Caco-2 (cell line): ENCODE measurements at regions not wholly inside any gene's neighbourhood (a gene's known extent, or its start where the extent isn't known, plus 50 kb on each side); places are given as distances from the start of the nearest gene placed in this dataset.

Experiments used
- BruUV-seq: library from RNA; stranded (reverse); fragments of 400-500 nt; replicated peaks from 2 replicates; lab custom pipeline; 2021; lab: Mats Ljungman, UMichigan
- CTCF ChIA-PET: fragments of 300-600 bp; sonication (Branson Sonifier 250); formaldehyde crosslinking; loops from one replicate; lab custom pipeline; 2022; ENCODE audit warnings: antibody characterized with exemption; lab: Charles Lee
- POLR2A ChIA-PET: fragments of 300-600 bp; sonication (Branson Sonifier 250); formaldehyde crosslinking; loops from one replicate; lab custom pipeline; 2022; ENCODE audit warnings: antibody characterized with exemption; lab: Charles Lee
- DNase-seq, 2 experiments: peaks; one replicate each; pipeline versions ENCODE4 v3.0.0 to v3.0.0-alpha.2; 2020 to 2022
- H3K27me3 ChIP-seq: replicated peaks from 2 replicates; pipeline ENCODE4 v1.6.0; 2011; ENCODE audit warnings: low read length; ENCODE audit not compliant: control insufficient read depth, insufficient read depth
- H3K36me3 ChIP-seq: 2 replicates; pipeline ENCODE4 v1.5.1; 2011; ENCODE audit warnings: low read length; ENCODE audit not compliant: control insufficient read depth, insufficient read depth
- H3K4me1 ChIP-seq: fragments of 250-450 bp; sonication (Bioruptor Pico); 2 replicates; pipeline ENCODE4 v1.5.1; 2020; ENCODE audit warnings: mild to moderate bottlenecking
- H3K4me3 ChIP-seq: 2 replicates; pipeline ENCODE4 v1.5.1; 2011; ENCODE audit warnings: low read depth, mild to moderate bottlenecking, control low read depth, low read length
- H3K9me3 ChIP-seq: fragments of 250-450 bp; sonication (Bioruptor Pico); 2 replicates; pipeline ENCODE4 v1.5.1; 2020; ENCODE audit warnings: mild to moderate bottlenecking, moderate library complexity
- H3K27ac Mint-ChIP-seq: one replicate; pipeline ENCODE4 v1.8.0; 2022; ENCODE audit warnings: mixed read lengths; ENCODE audit not compliant: unreplicated experiment
- H3K27me3 Mint-ChIP-seq: one replicate; pipeline ENCODE4 v1.8.0; 2022; ENCODE audit warnings: mixed read lengths; ENCODE audit not compliant: insufficient read depth, unreplicated experiment
- H3K36me3 Mint-ChIP-seq: one replicate; pipeline ENCODE4 v1.8.0; 2022; ENCODE audit warnings: mild to moderate bottlenecking, mixed read lengths; ENCODE audit not compliant: insufficient read depth, unreplicated experiment
- H3K4me1 Mint-ChIP-seq: one replicate; pipeline ENCODE4 v1.8.0; 2022; ENCODE audit warnings: low read depth, mixed read lengths; ENCODE audit not compliant: unreplicated experiment
- H3K4me3 Mint-ChIP-seq: one replicate; pipeline ENCODE4 v1.8.0; 2022; ENCODE audit warnings: mild to moderate bottlenecking, moderate library complexity, mixed read lengths; ENCODE audit not compliant: unreplicated experiment
- H3K9me3 Mint-ChIP-seq: one replicate; pipeline ENCODE4 v1.8.0; 2022; ENCODE audit warnings: mixed read lengths; ENCODE audit not compliant: unreplicated experiment
- CTCF ChIP-seq, 2 experiments: fragments of 200-600 bp in 1 of 2; IDR thresholded peaks; 1 replicate in 1 of 2; 2 replicates in 1 of 2; pipeline versions ENCODE4 v1.5.1 to v1.8.0; 2011 to 2022; ENCODE audit warnings: antibody characterized with exemption in 1 of 2, control low read depth in 1 of 2, inconsistent platforms in 1 of 2, low read depth in 1 of 2, low read length in 1 of 2, mild to moderate bottlenecking in 1 of 2, moderate library complexity in 1 of 2; ENCODE audit not compliant: insufficient read depth in 1 of 2, severe bottlenecking in 1 of 2, unreplicated experiment in 1 of 2
- intact Hi-C: fragments of 100-400 bp; cut with micrococcal nuclease; formaldehyde crosslinking; loops from one replicate; pipeline ENCODE4 v1.10.0; 2022; ENCODE audit not compliant: unreplicated experiment

DNA sequence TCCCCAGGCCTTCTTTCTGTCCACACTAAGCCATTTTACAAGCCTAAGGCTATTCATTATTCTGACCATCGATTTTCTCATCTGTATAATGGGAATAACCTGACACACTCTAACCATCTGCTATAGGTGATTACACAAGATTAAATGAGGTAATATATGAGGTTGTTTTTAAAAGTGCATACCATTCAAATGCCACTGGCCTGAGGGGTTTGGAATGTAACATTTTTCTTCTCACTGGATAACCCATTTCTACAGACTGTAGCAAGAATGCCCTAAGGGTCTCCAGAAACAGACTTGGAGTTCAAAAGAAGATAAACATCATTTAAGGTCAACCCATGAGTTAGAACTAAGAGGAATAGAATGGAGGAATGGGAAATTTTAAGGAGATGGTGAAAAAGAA is 111.7 kb upstream of the SETBP1 start:
- no peak overlapping the region for H3K4me3 Mint-ChIP-seq
- H3K27ac Mint-ChIP-seq, result no peak overlapping the region
- no peak overlapping the region for H3K4me3 ChIP-seq
- no peaks in the 10 kb centered on the region for H3K27me3 ChIP-seq
- no peak for DNase-seq
- no peaks in the 10 kb centered on the region for H3K4me1 Mint-ChIP-seq
- ChIA-PET CTCF (no interaction called here), POLR2A (no interaction called here)
- peaks cover 5% of the 10 kb centered on the region for H3K27me3 Mint-ChIP-seq
- no peaks in the 10 kb centered on the region for H3K9me3 Mint-ChIP-seq
- no peaks in the 10 kb centered on the region for H3K4me1 ChIP-seq
- BruUV-seq, result no TSS peak
- no peaks in the 10 kb centered on the region for H3K36me3 ChIP-seq
- intact Hi-C loops, result no loop called here
- no peak for TF ChIP-seq CTCF (IDR thresholded peaks at IDR 0.05; ENCODE audit: insufficient read depth in 1 of 2, low read depth in 1 of 2, low read length in 1 of 2, severe bottlenecking in 1 of 2, unreplicated experiment in 1 of 2)
- no peaks in the 10 kb centered on the region for H3K9me3 ChIP-seq
- no peaks in the 10 kb centered on the region for H3K36me3 Mint-ChIP-seq

- no peaks in the 10 kb centered on the region for H3K36me3 ChIP-seq
- ChIA-PET POLR2A (no interaction called here), CTCF (no interaction called here)
- H3K4me3 ChIP-seq, result no peak overlapping the region
- Mint-ChIP-seq H3K27me3 (peaks cover 5% of the 10 kb centered on the region), H3K27ac (no peak overlapping the region), H3K36me3 (no peaks in the 10 kb centered on the region), H3K4me1 (no peaks in the 10 kb centered on the region), H3K4me3 (no peak overlapping the region), H3K9me3 (no peaks in the 10 kb centered on the region)
- no peak for TF ChIP-seq CTCF (IDR thresholded peaks at IDR 0.05; ENCODE audit: insufficient read depth in 1 of 2, low read depth in 1 of 2, low read length in 1 of 2, severe bottlenecking in 1 of 2, unreplicated experiment in 1 of 2)
- H3K27me3 ChIP-seq, result no peaks in the 10 kb centered on the region
- intact Hi-C loops, result no loop called here
- no peak for DNase-seq
- no peaks in the 10 kb centered on the region for H3K9me3 ChIP-seq
- no TSS peak for BruUV-seq
- H3K4me1 ChIP-seq, result no peaks in the 10 kb centered on the region
Observed at GRCh38 chr18:44569391-44570055, 111.2 kb upstream of the SETBP1 start.

GRCh38 chr18:44579028-44579702 is 101.5 kb upstream of the SETBP1 start:
- H3K4me1 Mint-ChIP-seq, result no peaks in the 10 kb centered on the region
- no peaks in the 10 kb centered on the region for H3K36me3 ChIP-seq
- no TSS peak for BruUV-seq
- H3K27me3 ChIP-seq, result no peaks in the 10 kb centered on the region
- TF ChIP-seq CTCF (IDR thresholded peaks at IDR 0.05; ENCODE audit: insufficient read depth in 1 of 2, low read depth in 1 of 2, low read length in 1 of 2, severe bottlenecking in 1 of 2, unreplicated experiment in 1 of 2), result peak; percentile 14 to 39
- ChIA-PET CTCF (no interaction called here), POLR2A (no interaction called here)
- no peaks in the 10 kb centered on the region for H3K4me1 ChIP-seq
- H3K9me3 Mint-ChIP-seq, result no peaks in the 10 kb centered on the region
- H3K27ac Mint-ChIP-seq, result no peak overlapping the region
- H3K4me3 ChIP-seq, result no peak overlapping the region
- peak in 1 of 2 experiments; percentile 1 for DNase-seq
- no peaks in the 10 kb centered on the region for H3K9me3 ChIP-seq
- no peaks in the 10 kb centered on the region for H3K27me3 Mint-ChIP-seq
- intact Hi-C loops, result loop anchor here (5.0 kb wide), 1 partner anchor 318 kb away; no protein-coding TSS in a partner anchor
- no peak overlapping the region for H3K4me3 Mint-ChIP-seq
- H3K36me3 Mint-ChIP-seq, result no peaks in the 10 kb centered on the region
